ENCODE measurements at regions not wholly inside any gene's neighbourhood (a gene's known extent, or its start where the extent isn't known, plus 50 kb on each side); places are given as distances from the start of the nearest gene placed in this dataset.

DNA sequence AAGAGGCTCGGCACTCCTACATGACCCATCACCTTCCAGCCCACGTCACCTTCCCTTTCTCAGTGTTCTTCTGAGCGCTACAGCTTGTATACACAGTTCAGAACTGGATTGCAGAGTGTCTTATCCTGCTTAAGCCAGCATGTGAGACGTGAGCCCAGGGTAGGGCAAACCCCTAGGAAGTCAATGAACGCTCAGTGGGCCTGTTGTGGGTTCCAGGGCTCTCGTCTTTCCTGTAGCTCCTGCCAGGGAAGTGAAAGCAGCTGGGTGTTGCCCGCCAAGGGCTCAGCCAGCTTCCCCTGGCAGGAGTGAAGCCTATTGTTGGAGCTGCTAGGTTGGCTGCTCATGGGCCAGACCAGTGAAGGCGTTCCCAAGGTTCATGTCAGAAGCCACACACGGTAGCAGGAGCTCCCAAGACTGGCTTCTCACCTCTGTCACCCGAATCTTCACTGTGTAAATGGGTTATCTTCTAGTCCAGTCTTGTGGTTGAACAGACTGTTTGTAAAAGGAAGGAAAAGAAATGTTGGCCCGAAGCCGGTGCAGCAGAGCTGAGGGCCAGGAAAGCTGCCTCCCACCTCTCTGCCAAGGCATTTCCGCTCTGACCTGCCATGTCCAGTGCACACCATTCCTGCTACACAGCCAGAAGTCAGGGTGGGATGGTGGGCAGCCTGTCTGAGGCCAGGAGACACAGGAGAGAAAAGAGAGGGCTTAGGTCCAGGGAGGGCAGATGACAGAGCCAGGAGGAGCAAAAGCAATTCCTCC lies 69.6 kb upstream of the RMDN2 start:
- Histone ChIP-seq H3K36me3 (no peaks in the 10 kb centered on the region), H3K4me1 (peaks cover 14 to 79% (median 57%) of the 10 kb centered on the region in 9 donors), H3K9me3 (peaks cover 0 to 13% (median 4%) of the 10 kb centered on the region in 11 donors), H3K27me3 (no peaks in the 10 kb centered on the region), H3K27ac (peak overlapping the region; percentile 46 to 93 (median 86)), H3K4me3 (peak overlapping the region in 1 of 10 donors; percentile 8)
- intact Hi-C loops (cut with DNase I) = loop anchor here in 1 of 10 donors (2.0 kb wide), 1 partner anchor 17 kb away; no protein-coding TSS in a partner anchor
- DNase-seq (peak; percentile 55 to 57), ATAC-seq (peak; percentile 34 to 82 (median 77))
- TF ChIP-seq, protein P1, sequence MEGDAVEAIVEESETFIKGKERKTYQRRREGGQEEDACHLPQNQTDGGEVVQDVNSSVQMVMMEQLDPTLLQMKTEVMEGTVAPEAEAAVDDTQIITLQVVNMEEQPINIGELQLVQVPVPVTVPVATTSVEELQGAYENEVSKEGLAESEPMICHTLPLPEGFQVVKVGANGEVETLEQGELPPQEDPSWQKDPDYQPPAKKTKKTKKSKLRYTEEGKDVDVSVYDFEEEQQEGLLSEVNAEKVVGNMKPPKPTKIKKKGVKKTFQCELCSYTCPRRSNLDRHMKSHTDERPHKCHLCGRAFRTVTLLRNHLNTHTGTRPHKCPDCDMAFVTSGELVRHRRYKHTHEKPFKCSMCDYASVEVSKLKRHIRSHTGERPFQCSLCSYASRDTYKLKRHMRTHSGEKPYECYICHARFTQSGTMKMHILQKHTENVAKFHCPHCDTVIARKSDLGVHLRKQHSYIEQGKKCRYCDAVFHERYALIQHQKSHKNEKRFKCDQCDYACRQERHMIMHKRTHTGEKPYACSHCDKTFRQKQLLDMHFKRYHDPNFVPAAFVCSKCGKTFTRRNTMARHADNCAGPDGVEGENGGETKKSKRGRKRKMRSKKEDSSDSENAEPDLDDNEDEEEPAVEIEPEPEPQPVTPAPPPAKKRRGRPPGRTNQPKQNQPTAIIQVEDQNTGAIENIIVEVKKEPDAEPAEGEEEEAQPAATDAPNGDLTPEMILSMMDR (IDR thresholded peaks at IDR 0.05) = no peak
- WGBS, 2 donors = 20 to 23% methylated on average over 13 of the region's 13 CpGs

GRCh38 chr2:37856101-37856751 lies 68.9 kb upstream of the RMDN2 start:
- ATAC-seq = peak; percentile 27 to 83 (median 72)
- peaks cover 0 to 13% (median 4%) of the 10 kb centered on the region in 11 donors for H3K9me3 ChIP-seq

GRCh38 chr2:37857575-37858399 lies 67.3 kb upstream of the RMDN2 start:
- intact Hi-C loops (cut with DNase I) = no loop called here
- 69 to 76% methylated on average over 11 of the region's 11 CpGs for WGBS, 2 donors
- Histone ChIP-seq H3K4me1 (peaks cover 14 to 59% (median 44%) of the 10 kb centered on the region in 9 donors), H3K27ac (peak overlapping the region in 6 of 10 donors; percentile 11 to 93 (median 89)), H3K9me3 (peaks cover 0 to 13% (median 4%) of the 10 kb centered on the region in 11 donors), H3K4me3 (no peak overlapping the region), H3K27me3 (no peaks in the 10 kb centered on the region), H3K36me3 (no peaks in the 10 kb centered on the region)
- DNase-seq (no peak), ATAC-seq (no peak)
- TF ChIP-seq, protein P1 (IDR thresholded peaks at IDR 0.05) = no peak

More at GRCh38 chr2:37856101-37856751, 68.9 kb upstream of the RMDN2 start:
- 40 to 41% methylated on average over 7 of the region's 7 CpGs for WGBS, 2 donors
- H3K4me3 ChIP-seq = peak overlapping the region in 1 of 10 donors; percentile 8
- DNase-seq = peak; percentile 65 to 69
- intact Hi-C loops (cut with DNase I) = no loop called here
- H3K4me1 ChIP-seq = peaks cover 14 to 71% (median 51%) of the 10 kb centered on the region in 9 donors
- H3K27ac ChIP-seq = peak overlapping the region; percentile 14 to 93 (median 86)
- TF ChIP-seq, protein P1 (IDR thresholded peaks at IDR 0.05) = no peak
- no peaks in the 10 kb centered on the region for H3K27me3 ChIP-seq
- H3K36me3 ChIP-seq = no peaks in the 10 kb centered on the region

GRCh38 chr2:37858400-37858711 lies 66.7 kb upstream of the RMDN2 start:
- 11 to 19% methylated on average over 2 of the region's 2 CpGs for WGBS, 2 donors
- Histone ChIP-seq H3K9me3 (peaks cover 0 to 13% (median 4%) of the 10 kb centered on the region in 11 donors), H3K4me1 (peaks cover 14 to 59% (median 44%) of the 10 kb centered on the region in 9 donors), H3K36me3 (no peaks in the 10 kb centered on the region), H3K27me3 (no peaks in the 10 kb centered on the region), H3K4me3 (no peak overlapping the region), H3K27ac (peak overlapping the region in 8 of 10 donors; percentile 11 to 93 (median 87))
- peak; percentile 35 to 72 (median 66) for ATAC-seq
- peak in 1 of 2 donors; percentile 38 for DNase-seq
- TF ChIP-seq, protein P1 (IDR thresholded peaks at IDR 0.05) = no peak
- intact Hi-C loops (cut with DNase I) = no loop called here

All from heart right ventricle (tissue), 16 donors.